Neural progenitor cell (in vitro differentiated cells): ENCODE measurements at regions not wholly inside any gene's neighbourhood (a gene's known extent, or its start where the extent isn't known, plus 50 kb on each side); places are given as distances from the start of the nearest gene placed in this dataset.

Source experiments
- DNase-seq: peaks from one replicate; pipeline ENCODE4 v3.0.0-alpha.2; 2016; ENCODE audit warnings: low spot score
- H2AFZ ChIP-seq: fragments of 200-600 bp; sonication (generic); replicated peaks from 2 replicates; pipeline ENCODE4 v1.6.1; 2016; ENCODE audit warnings: antibody characterized with exemption
- H3F3A ChIP-seq: fragments of 200-600 bp; sonication (generic); 2 replicates; pipeline ENCODE4 v1.6.1; 2016; ENCODE audit warnings: antibody characterized with exemption, low read depth
- H3K27ac ChIP-seq: fragments of 200-600 bp; sonication (generic); 2 replicates; pipeline ENCODE4 v1.5.1; 2016; ENCODE audit warnings: mild to moderate bottlenecking
- H3K27me3 ChIP-seq: fragments of 200-600 bp; sonication (generic); 2 replicates; pipeline ENCODE4 v1.6.1; 2016; ENCODE audit warnings: mild to moderate bottlenecking, moderate library complexity
- H3K36me3 ChIP-seq: fragments of 200-600 bp; sonication (generic); 2 replicates; pipeline ENCODE4 v1.5.1; 2016
- H3K4me1 ChIP-seq: fragments of 200-600 bp; sonication (generic); 2 replicates; pipeline ENCODE4 v1.6.1; 2016; ENCODE audit warnings: mixed run types
- H3K4me2 ChIP-seq: fragments of 200-600 bp; sonication (generic); 2 replicates; pipeline ENCODE4 v1.6.1; 2016
- H3K4me3 ChIP-seq: fragments of 200-600 bp; sonication (generic); 2 replicates; pipeline ENCODE4 v1.5.1; 2016
- H3K79me2 ChIP-seq: fragments of 200-600 bp; sonication (generic); 2 replicates; pipeline ENCODE4 v1.6.1; 2016; ENCODE audit warnings: low read depth
- H3K9ac ChIP-seq: fragments of 200-600 bp; sonication (generic); 2 replicates; pipeline ENCODE4 v1.6.1; 2016
- H3K9me3 ChIP-seq: fragments of 200-600 bp; sonication (generic); 2 replicates; pipeline ENCODE4 v1.5.1; 2016; ENCODE audit warnings: low read depth
- H4K20me1 ChIP-seq: fragments of 200-600 bp; sonication (generic); 2 replicates; pipeline ENCODE4 v1.6.1; 2016; ENCODE audit warnings: low read depth
- H3K27ac Mint-ChIP-seq: 3 replicates; pipeline ENCODE4 v1.8.0; 2021; ENCODE audit warnings: mixed read lengths
- H3K27me3 Mint-ChIP-seq: 2 replicates; pipeline ENCODE4 v1.8.0; 2022; ENCODE audit warnings: low read depth, mild to moderate bottlenecking, inconsistent platforms, moderate library complexity, mixed read lengths; ENCODE audit not compliant: insufficient read depth
- H3K36me3 Mint-ChIP-seq: 3 replicates; pipeline ENCODE4 v1.8.0; 2021; ENCODE audit warnings: mixed read lengths
- H3K4me1 Mint-ChIP-seq: 3 replicates; pipeline ENCODE4 v1.8.0; 2021; ENCODE audit warnings: mixed read lengths
- H3K4me3 Mint-ChIP-seq: 3 replicates; pipeline ENCODE4 v1.8.0; 2021; ENCODE audit warnings: mild to moderate bottlenecking, moderate library complexity, mixed read lengths
- H3K9me3 Mint-ChIP-seq: 3 replicates; pipeline ENCODE4 v1.8.0; 2020; ENCODE audit warnings: mixed read lengths
- EZH2 ChIP-seq: fragments of 200-600 bp; sonication (generic); IDR thresholded peaks from 2 replicates; pipeline ENCODE4 v1.6.1; 2017; ENCODE audit warnings: antibody characterized with exemption, mild to moderate bottlenecking, moderate library complexity
- EZH2phosphoT487 ChIP-seq: fragments of 200-600 bp; sonication (generic); IDR thresholded peaks from 2 replicates; pipeline ENCODE4 v1.6.1; 2017; ENCODE audit warnings: antibody characterized with exemption
- TF ChIP-seq, protein P1 (sequence below): fragments of 200-600 bp; sonication (generic); IDR thresholded peaks from 2 replicates; pipeline ENCODE4 v1.5.1; 2017; ENCODE audit warnings: antibody characterized with exemption, mild to moderate bottlenecking

GRCh38 chr4:128727658-128728057, 81.8 kb upstream of the JADE1 start:
- no peak overlapping the region for H3K27ac Mint-ChIP-seq
- Histone ChIP-seq H3K79me2 (no peaks in the 10 kb centered on the region), H3K4me2 (no peak overlapping the region), H4K20me1 (no peaks in the 10 kb centered on the region), H3K27ac (no peak overlapping the region), H3K9me3 (no peaks in the 10 kb centered on the region), H3K4me3 (no peak overlapping the region), H3K9ac (no peak overlapping the region), H3F3A (peaks cover 13% of the 10 kb centered on the region), H3K27me3 (no peaks in the 10 kb centered on the region), H2AFZ (no peak overlapping the region), H3K36me3 (no peaks in the 10 kb centered on the region), H3K4me1 (peaks cover 14% of the 10 kb centered on the region)
- no peak for TF ChIP-seq EZH2
- TF ChIP-seq, protein P1, sequence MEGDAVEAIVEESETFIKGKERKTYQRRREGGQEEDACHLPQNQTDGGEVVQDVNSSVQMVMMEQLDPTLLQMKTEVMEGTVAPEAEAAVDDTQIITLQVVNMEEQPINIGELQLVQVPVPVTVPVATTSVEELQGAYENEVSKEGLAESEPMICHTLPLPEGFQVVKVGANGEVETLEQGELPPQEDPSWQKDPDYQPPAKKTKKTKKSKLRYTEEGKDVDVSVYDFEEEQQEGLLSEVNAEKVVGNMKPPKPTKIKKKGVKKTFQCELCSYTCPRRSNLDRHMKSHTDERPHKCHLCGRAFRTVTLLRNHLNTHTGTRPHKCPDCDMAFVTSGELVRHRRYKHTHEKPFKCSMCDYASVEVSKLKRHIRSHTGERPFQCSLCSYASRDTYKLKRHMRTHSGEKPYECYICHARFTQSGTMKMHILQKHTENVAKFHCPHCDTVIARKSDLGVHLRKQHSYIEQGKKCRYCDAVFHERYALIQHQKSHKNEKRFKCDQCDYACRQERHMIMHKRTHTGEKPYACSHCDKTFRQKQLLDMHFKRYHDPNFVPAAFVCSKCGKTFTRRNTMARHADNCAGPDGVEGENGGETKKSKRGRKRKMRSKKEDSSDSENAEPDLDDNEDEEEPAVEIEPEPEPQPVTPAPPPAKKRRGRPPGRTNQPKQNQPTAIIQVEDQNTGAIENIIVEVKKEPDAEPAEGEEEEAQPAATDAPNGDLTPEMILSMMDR: no peak
- TF ChIP-seq EZH2phosphoT487: no peak
- no peak for DNase-seq
- H3K4me3 Mint-ChIP-seq: no peak overlapping the region
- H3K27me3 Mint-ChIP-seq: peaks cover 3% of the 10 kb centered on the region
- peaks cover 2% of the 10 kb centered on the region for H3K9me3 Mint-ChIP-seq
- peaks cover 12% of the 10 kb centered on the region for H3K4me1 Mint-ChIP-seq
- H3K36me3 Mint-ChIP-seq: no peaks in the 10 kb centered on the region

DNA sequence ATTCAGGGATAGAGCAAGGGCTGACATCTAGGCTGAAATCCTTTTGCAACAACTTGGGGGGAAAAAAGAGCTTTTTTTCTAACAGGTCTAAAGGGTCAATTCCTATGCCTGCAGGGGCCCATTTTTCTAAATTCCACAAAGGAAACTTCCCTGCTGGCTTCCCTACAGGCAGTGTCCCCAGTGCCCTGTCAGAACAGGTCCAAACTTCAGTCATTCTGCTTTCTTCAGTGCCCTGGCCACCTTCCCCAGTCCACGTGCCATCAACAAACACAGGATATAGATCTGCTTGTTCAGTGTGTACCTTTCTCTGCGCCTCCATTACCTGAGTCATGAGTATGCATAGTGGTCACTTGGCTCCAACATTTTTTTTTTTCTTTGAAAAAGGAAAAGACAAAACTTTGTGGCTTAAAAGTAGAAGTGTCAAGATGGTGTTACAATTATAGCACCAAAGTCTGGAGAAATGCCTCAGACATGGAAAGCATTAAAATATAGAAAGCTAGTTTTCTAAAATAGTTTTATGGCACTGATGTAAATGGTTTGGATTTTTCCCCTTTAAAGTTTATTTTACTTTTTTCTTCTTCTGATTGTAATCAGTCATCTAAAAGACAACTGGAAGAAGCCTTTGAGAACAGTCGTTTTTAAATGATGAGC, 84.0 kb upstream of the JADE1 start:
- Histone ChIP-seq H3K4me1 (peaks cover 27% of the 10 kb centered on the region), H2AFZ (peak overlapping the region; percentile 68), H3K9me3 (no peaks in the 10 kb centered on the region), H3F3A (peaks cover 18% of the 10 kb centered on the region), H4K20me1 (no peaks in the 10 kb centered on the region), H3K79me2 (no peaks in the 10 kb centered on the region), H3K36me3 (no peaks in the 10 kb centered on the region), H3K27ac (no peak overlapping the region), H3K27me3 (no peaks in the 10 kb centered on the region), H3K4me3 (no peak overlapping the region), H3K4me2 (peak overlapping the region; percentile 35), H3K9ac (no peak overlapping the region)
- Mint-ChIP-seq H3K27me3 (peaks cover 3% of the 10 kb centered on the region), H3K4me3 (no peak overlapping the region), H3K27ac (no peak overlapping the region), H3K9me3 (no peaks in the 10 kb centered on the region), H3K36me3 (no peaks in the 10 kb centered on the region), H3K4me1 (peaks cover 23% of the 10 kb centered on the region)
- TF ChIP-seq, protein P1: no peak
- TF ChIP-seq EZH2phosphoT487 (no peak), EZH2 (no peak)
- peak; percentile 5 for DNase-seq

DNA sequence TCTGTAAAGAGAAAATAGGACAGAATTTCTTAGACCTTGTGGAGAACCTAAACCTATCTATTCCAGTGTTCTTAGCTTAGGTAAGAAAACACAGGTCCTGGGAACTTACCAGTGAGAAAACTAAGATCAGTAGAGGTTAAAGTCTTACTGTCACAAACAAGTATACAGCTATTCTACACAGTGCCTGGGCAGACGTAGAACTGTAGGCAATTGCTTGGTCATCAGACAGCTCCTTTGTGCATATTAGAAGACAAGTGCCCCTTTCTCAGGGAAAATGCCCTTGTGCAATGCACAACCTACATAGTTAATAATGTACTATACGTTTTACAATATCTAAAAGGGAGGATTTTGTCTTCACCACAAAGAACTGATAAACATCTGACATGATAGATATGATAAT, 86.6 kb upstream of the JADE1 start:
- Histone ChIP-seq H3K4me2 (no peak overlapping the region), H3K79me2 (no peaks in the 10 kb centered on the region), H3K4me1 (peaks cover 27% of the 10 kb centered on the region), H2AFZ (no peak overlapping the region), H3F3A (peaks cover 18% of the 10 kb centered on the region), H3K9me3 (no peaks in the 10 kb centered on the region), H3K27me3 (no peaks in the 10 kb centered on the region), H3K4me3 (no peak overlapping the region), H3K27ac (no peak overlapping the region), H3K9ac (no peak overlapping the region), H4K20me1 (no peaks in the 10 kb centered on the region), H3K36me3 (no peaks in the 10 kb centered on the region)
- Mint-ChIP-seq H3K27me3 (peaks cover 3% of the 10 kb centered on the region), H3K4me3 (no peak overlapping the region), H3K4me1 (peaks cover 23% of the 10 kb centered on the region), H3K27ac (no peak overlapping the region), H3K36me3 (no peaks in the 10 kb centered on the region), H3K9me3 (no peaks in the 10 kb centered on the region)
- TF ChIP-seq EZH2phosphoT487: no peak
- TF ChIP-seq, protein P1: no peak
- TF ChIP-seq EZH2: no peak
- no peak for DNase-seq
